Cerebellar cortex (tissue), 1 donor: ENCODE measurements at regions not wholly inside any gene's neighbourhood (a gene's known extent, or its start where the extent isn't known, plus 50 kb on each side); places are given as distances from the start of the nearest gene placed in this dataset.
A peak's percentile ranks its signal among the peaks of the same experiment; 100 is the strongest.
"Not testable (repeated sequence)": the region's sequence is repeated elsewhere in the genome, so short reads cannot be mapped to it uniquely, and the experiment has no call there.

Experiments used
- DNase-seq: peaks from one replicate; pipeline ENCODE4 v3.0.0-alpha.2; 2015; ENCODE audit warnings: low spot score

GRCh38 chr3:163664466-163664865 is 1413.8 kb downstream of the SI start:
- DNase-seq: no peak

- no peak for DNase-seq
Measured at GRCh38 chr3:163657088-163657487, 1421.2 kb downstream of the SI start.

GRCh38 chr3:163655021-163655420 is 1423.3 kb downstream of the SI start:
- no peak for DNase-seq

GRCh38 chr3:163644172-163644571 is 1434.1 kb downstream of the SI start:
- no peak for DNase-seq

GRCh38 chr3:163632722-163633121 is 1445.6 kb downstream of the SI start:
- DNase-seq: no peak

GRCh38 chr3:163626753-163627152 is 1451.5 kb downstream of the SI start:
- DNase-seq: no peak

GRCh38 chr3:163622384-163622783 is 1455.9 kb downstream of the SI start:
- peak; percentile 22 for DNase-seq

- DNase-seq: no peak
Measured at GRCh38 chr3:163614886-163615285, 1463.4 kb downstream of the SI start.

- no peak for DNase-seq
Measured at GRCh38 chr3:163605915-163606314, 1472.4 kb downstream of the SI start.

- no peak for DNase-seq
Measured at GRCh38 chr3:163601426-163601825, 1476.9 kb downstream of the SI start.

GRCh38 chr3:163587342-163587741 is 1491.0 kb downstream of the SI start:
- no peak for DNase-seq

- no peak for DNase-seq
Measured at GRCh38 chr3:163582967-163583366, 1495.3 kb downstream of the SI start.

GRCh38 chr3:163577271-163577670 is 1501.0 kb downstream of the SI start:
- no peak for DNase-seq

GRCh38 chr3:163576314-163576713 is 1502.0 kb downstream of the SI start:
- DNase-seq: no peak

- no peak for DNase-seq
Measured at GRCh38 chr3:163573324-163573723, 1505.0 kb downstream of the SI start.

- DNase-seq: no peak
Measured at GRCh38 chr3:163572856-163573255, 1505.4 kb downstream of the SI start.

GRCh38 chr3:163563485-163563884 is 1514.8 kb downstream of the SI start:
- DNase-seq: no peak

- DNase-seq: no peak
Measured at GRCh38 chr3:163562625-163563024, 1515.7 kb downstream of the SI start.

- no peak for DNase-seq
Measured at GRCh38 chr3:163561151-163561550, 1517.1 kb downstream of the SI start.

- no peak for DNase-seq
Measured at GRCh38 chr3:163560459-163560858, 1517.8 kb downstream of the SI start.

GRCh38 chr3:163556813-163557523 is 1521.3 kb downstream of the SI start:
- DNase-seq: no peak

GRCh38 chr3:163555918-163556317 is 1522.4 kb downstream of the SI start:
- DNase-seq: no peak

- no peak for DNase-seq
Measured at GRCh38 chr3:163552659-163552966, 1525.7 kb downstream of the SI start.

GRCh38 chr3:163551915-163552658 is 1526.2 kb downstream of the SI start:
- not testable (repeated sequence) for DNase-seq
